ENCODE measurements at regions not wholly inside any gene's neighbourhood (a gene's known extent, or its start where the extent isn't known, plus 50 kb on each side); places are given as distances from the start of the nearest gene placed in this dataset.

- H3F3A ChIP-seq (ENCODE audit: low read depth) = no peaks in the 10 kb centered on the region
- H3K4me1 ChIP-seq (ENCODE audit: insufficient read depth, low read length, poor library complexity, severe bottlenecking) = peaks cover 17% of the 10 kb centered on the region
- no peak overlapping the region for H3K4me2 ChIP-seq (ENCODE audit: low read depth, low read length, poor library complexity, severe bottlenecking)
- no peaks in the 10 kb centered on the region for H3K9me3 ChIP-seq (ENCODE audit: insufficient read depth, low read depth, low read length)
- H4K20me1 ChIP-seq (ENCODE audit: insufficient read depth, low read length, poor library complexity, severe bottlenecking) = no peaks in the 10 kb centered on the region
- TF ChIP-seq CTCF (conservative IDR thresholded peaks at IDR 0.05; ENCODE audit: low read length) = no peak
- TF ChIP-seq EZH2phosphoT487 (IDR thresholded peaks at IDR 0.05; ENCODE audit: borderline replicate concordance) = no peak
- H3K27me3 ChIP-seq (ENCODE audit: insufficient read depth, low read length, poor library complexity, severe bottlenecking) = no peaks in the 10 kb centered on the region
- no peak overlapping the region for H2AFZ ChIP-seq (ENCODE audit: low read length)
- no peak overlapping the region for H3K4me3 ChIP-seq (ENCODE audit: low read length, poor library complexity, severe bottlenecking)
- no peaks in the 10 kb centered on the region for H3K9me2 ChIP-seq (replicated peaks; ENCODE audit: low read depth, low read length)
- no peaks in the 10 kb centered on the region for H3K36me3 ChIP-seq (ENCODE audit: insufficient read depth, low read length)
- H3K79me2 ChIP-seq (ENCODE audit: insufficient read depth, low read length) = no peaks in the 10 kb centered on the region
- H3K9ac ChIP-seq (ENCODE audit: low read depth, low read length, poor library complexity, severe bottlenecking) = no peak overlapping the region
These were observed 227.8 kb downstream of the ETS1 start for GRCh38 chr11:128359515-128359914.

- Histone ChIP-seq H4K20me1 (ENCODE audit: insufficient read depth, low read length, poor library complexity, severe bottlenecking) (no peaks in the 10 kb centered on the region), H3F3A (ENCODE audit: low read depth) (no peaks in the 10 kb centered on the region), H3K4me2 (ENCODE audit: low read depth, low read length, poor library complexity, severe bottlenecking) (no peak overlapping the region), H3K9ac (ENCODE audit: low read depth, low read length, poor library complexity, severe bottlenecking) (no peak overlapping the region), H3K4me1 (ENCODE audit: insufficient read depth, low read length, poor library complexity, severe bottlenecking) (peaks cover 27% of the 10 kb centered on the region), H3K27me3 (ENCODE audit: insufficient read depth, low read length, poor library complexity, severe bottlenecking) (no peaks in the 10 kb centered on the region), H3K79me2 (ENCODE audit: insufficient read depth, low read length) (no peaks in the 10 kb centered on the region), H3K9me3 (ENCODE audit: insufficient read depth, low read depth, low read length) (no peaks in the 10 kb centered on the region), H3K36me3 (ENCODE audit: insufficient read depth, low read length) (no peaks in the 10 kb centered on the region), H2AFZ (ENCODE audit: low read length) (no peak overlapping the region), H3K9me2 (replicated peaks; ENCODE audit: low read depth, low read length) (no peaks in the 10 kb centered on the region), H3K4me3 (ENCODE audit: low read length, poor library complexity, severe bottlenecking) (no peak overlapping the region)
- TF ChIP-seq EZH2phosphoT487 (IDR thresholded peaks at IDR 0.05; ENCODE audit: borderline replicate concordance) = no peak
- no peak for TF ChIP-seq CTCF (conservative IDR thresholded peaks at IDR 0.05; ENCODE audit: low read length)
These were observed 230.3 kb downstream of the ETS1 start for GRCh38 chr11:128357073-128357472.

- Histone ChIP-seq H3K4me3 (ENCODE audit: low read length, poor library complexity, severe bottlenecking) (no peak overlapping the region), H3K27me3 (ENCODE audit: insufficient read depth, low read length, poor library complexity, severe bottlenecking) (no peaks in the 10 kb centered on the region), H3K79me2 (ENCODE audit: insufficient read depth, low read length) (no peaks in the 10 kb centered on the region), H2AFZ (ENCODE audit: low read length) (no peak overlapping the region), H3K4me2 (ENCODE audit: low read depth, low read length, poor library complexity, severe bottlenecking) (no peak overlapping the region), H3K9ac (ENCODE audit: low read depth, low read length, poor library complexity, severe bottlenecking) (no peak overlapping the region), H4K20me1 (ENCODE audit: insufficient read depth, low read length, poor library complexity, severe bottlenecking) (no peaks in the 10 kb centered on the region), H3K36me3 (ENCODE audit: insufficient read depth, low read length) (no peaks in the 10 kb centered on the region), H3F3A (ENCODE audit: low read depth) (no peaks in the 10 kb centered on the region), H3K9me2 (replicated peaks; ENCODE audit: low read depth, low read length) (no peaks in the 10 kb centered on the region), H3K4me1 (ENCODE audit: insufficient read depth, low read length, poor library complexity, severe bottlenecking) (peaks cover 14% of the 10 kb centered on the region), H3K9me3 (ENCODE audit: insufficient read depth, low read depth, low read length) (no peaks in the 10 kb centered on the region)
- TF ChIP-seq CTCF (conservative IDR thresholded peaks at IDR 0.05; ENCODE audit: low read length) = no peak
- no peak for TF ChIP-seq EZH2phosphoT487 (IDR thresholded peaks at IDR 0.05; ENCODE audit: borderline replicate concordance)
These were observed 231.8 kb downstream of the ETS1 start for GRCh38 chr11:128355558-128355957.
